ENCODE measurements at regions not wholly inside any gene's neighbourhood (a gene's known extent, or its start where the extent isn't known, plus 50 kb on each side); places are given as distances from the start of the nearest gene placed in this dataset.

DNA sequence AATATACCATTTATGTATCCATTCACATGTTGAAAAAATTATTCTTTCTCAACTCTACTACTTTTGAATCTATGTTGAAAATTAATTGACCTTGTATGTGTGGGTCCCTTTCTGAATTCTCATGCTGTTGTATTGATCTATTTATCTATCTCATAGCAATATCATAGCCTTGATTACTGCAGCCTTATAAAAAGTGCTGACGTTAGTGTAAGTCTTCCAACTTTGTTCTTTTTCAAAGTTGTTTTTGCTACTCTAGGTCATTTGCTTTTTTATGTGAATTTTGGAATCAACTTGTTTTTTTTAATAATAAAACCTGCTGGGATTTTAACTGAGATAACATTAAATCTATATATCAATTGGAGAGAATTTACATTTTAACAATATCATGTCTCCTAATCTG is 52.2 kb upstream of the PAX3 start:
- TF ChIP-seq, protein P1, sequence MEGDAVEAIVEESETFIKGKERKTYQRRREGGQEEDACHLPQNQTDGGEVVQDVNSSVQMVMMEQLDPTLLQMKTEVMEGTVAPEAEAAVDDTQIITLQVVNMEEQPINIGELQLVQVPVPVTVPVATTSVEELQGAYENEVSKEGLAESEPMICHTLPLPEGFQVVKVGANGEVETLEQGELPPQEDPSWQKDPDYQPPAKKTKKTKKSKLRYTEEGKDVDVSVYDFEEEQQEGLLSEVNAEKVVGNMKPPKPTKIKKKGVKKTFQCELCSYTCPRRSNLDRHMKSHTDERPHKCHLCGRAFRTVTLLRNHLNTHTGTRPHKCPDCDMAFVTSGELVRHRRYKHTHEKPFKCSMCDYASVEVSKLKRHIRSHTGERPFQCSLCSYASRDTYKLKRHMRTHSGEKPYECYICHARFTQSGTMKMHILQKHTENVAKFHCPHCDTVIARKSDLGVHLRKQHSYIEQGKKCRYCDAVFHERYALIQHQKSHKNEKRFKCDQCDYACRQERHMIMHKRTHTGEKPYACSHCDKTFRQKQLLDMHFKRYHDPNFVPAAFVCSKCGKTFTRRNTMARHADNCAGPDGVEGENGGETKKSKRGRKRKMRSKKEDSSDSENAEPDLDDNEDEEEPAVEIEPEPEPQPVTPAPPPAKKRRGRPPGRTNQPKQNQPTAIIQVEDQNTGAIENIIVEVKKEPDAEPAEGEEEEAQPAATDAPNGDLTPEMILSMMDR (IDR thresholded peaks at IDR 0.05 in 8 of 11, conservative IDR thresholded peaks at IDR 0.05 in 3 of 11), result no peak
- TF ChIP-seq POLR2AphosphoS5 (IDR thresholded peaks at IDR 0.05), result no peak
- TF ChIP-seq POLR2A (IDR thresholded peaks at IDR 0.05), result no peak
- no peak for DNase-seq
- Histone ChIP-seq H3K4me3 (no peak overlapping the region), H3K4me1 (no peaks in the 10 kb centered on the region), H3K9me3 (peaks cover 0 to 21% (median 19%) of the 10 kb centered on the region in 8 donors), H3K27ac (no peak overlapping the region), H3K27me3 (replicated peaks in 1 of 7) (no peaks in the 10 kb centered on the region), H3K36me3 (no peaks in the 10 kb centered on the region)
- intact Hi-C loops (cut with DNase I; ENCODE audit: low total_unique reads), result no loop called here
- WGBS, 5 donors, result 87 to 98% (median 92%) methylated on average over 1 of the region's 1 CpG

DNA sequence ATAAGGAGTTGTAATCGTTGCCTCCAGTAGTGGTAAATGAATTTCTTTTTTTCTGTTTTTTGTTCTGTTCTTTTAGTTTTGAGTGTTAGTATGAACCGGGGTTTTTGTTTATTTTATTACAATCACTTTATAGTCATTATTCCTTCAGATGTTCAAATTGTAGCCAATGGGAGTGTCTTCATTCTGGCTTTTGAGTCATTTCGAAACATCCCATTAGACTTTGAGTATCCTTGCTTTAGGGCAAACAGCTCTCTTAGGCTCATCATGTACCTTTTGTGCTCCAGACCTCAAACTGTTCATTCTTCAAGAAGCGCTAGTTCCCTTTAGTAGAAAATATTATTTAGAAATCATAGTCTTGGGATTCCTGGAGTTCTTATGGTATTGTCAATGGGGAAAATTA is 54.2 kb upstream of the PAX3 start:
- no peaks in the 10 kb centered on the region for H3K27me3 ChIP-seq (replicated peaks in 1 of 7)
- H3K27ac ChIP-seq, result no peak overlapping the region
- no peaks in the 10 kb centered on the region for H3K36me3 ChIP-seq
- DNase-seq, result no peak
- no peak overlapping the region for H3K4me3 ChIP-seq
- H3K4me1 ChIP-seq, result no peaks in the 10 kb centered on the region
- no peak for TF ChIP-seq POLR2A (IDR thresholded peaks at IDR 0.05)
- TF ChIP-seq, protein P1 (IDR thresholded peaks at IDR 0.05 in 8 of 11, conservative IDR thresholded peaks at IDR 0.05 in 3 of 11), result no peak
- TF ChIP-seq POLR2AphosphoS5 (IDR thresholded peaks at IDR 0.05), result no peak
- H3K9me3 ChIP-seq, result peaks cover 0 to 21% (median 19%) of the 10 kb centered on the region in 8 donors
- intact Hi-C loops (cut with DNase I; ENCODE audit: low total_unique reads), result no loop called here
- WGBS, 5 donors, result 90 to 93% (median 91%) methylated on average over 4 of the region's 4 CpGs

DNA sequence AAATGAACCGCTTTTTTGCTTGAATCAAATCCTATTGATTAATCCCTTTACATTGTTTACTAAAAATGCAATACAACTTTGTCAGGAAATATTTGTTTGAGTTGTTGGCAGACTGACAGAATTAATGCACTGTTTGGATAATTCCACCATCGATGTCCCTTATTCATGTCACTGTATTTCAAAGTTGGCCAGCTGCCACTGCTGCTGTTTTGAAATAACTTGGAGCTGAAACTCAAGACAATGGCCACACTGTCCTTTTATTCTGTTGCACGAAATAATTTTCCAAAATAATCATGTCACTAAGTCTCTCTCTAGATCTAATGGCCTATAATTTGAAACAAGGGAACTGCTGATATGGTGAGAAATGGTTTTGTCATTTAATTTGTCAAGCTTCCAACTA is 55.2 kb upstream of the PAX3 start:
- TF ChIP-seq POLR2A (IDR thresholded peaks at IDR 0.05), result no peak
- TF ChIP-seq, protein P1 (IDR thresholded peaks at IDR 0.05 in 8 of 11, conservative IDR thresholded peaks at IDR 0.05 in 3 of 11), result no peak
- no peak for TF ChIP-seq POLR2AphosphoS5 (IDR thresholded peaks at IDR 0.05)
- Histone ChIP-seq H3K4me3 (no peak overlapping the region), H3K27me3 (replicated peaks in 1 of 7) (no peaks in the 10 kb centered on the region), H3K27ac (no peak overlapping the region), H3K36me3 (no peaks in the 10 kb centered on the region), H3K9me3 (peaks cover 0 to 21% (median 19%) of the 10 kb centered on the region in 8 donors), H3K4me1 (peaks cover 0 to 3% (median 0%) of the 10 kb centered on the region in 6 donors)
- 46 to 63% (median 47%) methylated on average over 3 of the region's 3 CpGs for WGBS, 5 donors
- intact Hi-C loops (cut with DNase I; ENCODE audit: low total_unique reads), result no loop called here
- no peak for DNase-seq

DNA sequence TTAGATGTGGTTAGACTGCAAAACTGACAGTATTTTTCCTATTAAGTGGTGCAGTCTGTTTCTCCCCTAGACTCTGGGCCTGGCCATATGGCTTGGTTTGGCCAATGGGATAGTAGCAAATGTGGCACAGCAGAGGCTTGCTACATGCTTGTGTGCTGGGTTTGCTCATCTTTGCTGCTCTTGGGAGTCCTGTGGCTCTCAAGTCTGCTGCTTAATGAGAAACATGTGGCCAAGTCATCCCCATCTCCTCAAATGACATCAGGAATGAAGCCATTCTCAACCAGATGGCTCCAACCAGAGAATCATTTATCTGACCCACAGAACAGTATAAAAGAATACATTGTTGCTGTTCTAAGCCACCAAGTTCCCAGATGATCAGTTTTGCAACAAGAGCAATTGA is 57.1 kb upstream of the PAX3 start:
- Histone ChIP-seq H3K27me3 (replicated peaks in 1 of 7) (no peaks in the 10 kb centered on the region), H3K36me3 (no peaks in the 10 kb centered on the region), H3K9me3 (peaks cover 0 to 17% (median 14%) of the 10 kb centered on the region in 8 donors), H3K27ac (no peak overlapping the region), H3K4me1 (peaks cover 0 to 5% (median 0%) of the 10 kb centered on the region in 6 donors), H3K4me3 (no peak overlapping the region)
- intact Hi-C loops (cut with DNase I; ENCODE audit: low total_unique reads), result no loop called here
- TF ChIP-seq POLR2AphosphoS5 (IDR thresholded peaks at IDR 0.05) (no peak), POLR2A (IDR thresholded peaks at IDR 0.05) (no peak)
- TF ChIP-seq, protein P1 (IDR thresholded peaks at IDR 0.05 in 8 of 11, conservative IDR thresholded peaks at IDR 0.05 in 3 of 11), result no peak
- no peak for DNase-seq

Measured in spleen (tissue), 11 donors.